Testis (tissue), 2 donors: ENCODE measurements at regions not wholly inside any gene's neighbourhood (a gene's known extent, or its start where the extent isn't known, plus 50 kb on each side); places are given as distances from the start of the nearest gene placed in this dataset.

Source experiments
- DNase-seq: peaks from one replicate; pipeline ENCODE4 v3.0.0-alpha.2; 2019
- H3K27ac ChIP-seq, 2 donors: fragments of 200-600 bp; sonication (generic); one replicate each; pipeline ENCODE4 v1.5.1; 2019
- H3K27me3 ChIP-seq: fragments of 200-600 bp; sonication (generic); one replicate; pipeline ENCODE4 v1.5.1; 2019
- H3K36me3 ChIP-seq: fragments of 200-600 bp; sonication (generic); one replicate; pipeline ENCODE4 v1.5.1; 2017; ENCODE audit warnings: low read depth; ENCODE audit errors: missing control alignments
- H3K4me1 ChIP-seq: fragments of 200-600 bp; sonication (generic); one replicate; pipeline ENCODE4 v1.5.1; 2019
- H3K4me3 ChIP-seq, 2 donors: fragments of 200-600 bp; sonication (generic); one replicate each; pipeline ENCODE4 v1.5.1; 2017 to 2019
- H3K9me3 ChIP-seq: fragments of 200-600 bp; sonication (generic); one replicate; pipeline ENCODE4 v1.5.1; 2017
- CTCF ChIP-seq, 3 experiments: fragments of 450-650 bp in 2 of 3; fragments of 200-600 bp in 1 of 3; sonication (generic) in 1 of 3; IDR thresholded peaks; one replicate each; pipeline ENCODE4 v1.5.1; 2016 to 2019; ENCODE audit warnings: antibody characterized with exemption in 3 of 3, mild to moderate bottlenecking in 2 of 3, moderate library complexity in 1 of 3
- POLR2A ChIP-seq: fragments of 450-650 bp; IDR thresholded peaks from one replicate; pipeline ENCODE4 v1.6.1; 2017; ENCODE audit warnings: antibody characterized with exemption, mild to moderate bottlenecking, moderate library complexity
- WGBS, 2 donors: methylation state at CpG; one replicate each; pipeline ENCODE4 v1.1.5; 2018; 5-methylcytosine and 5-hydroxymethylcytosine counted together
- intact Hi-C: fragments of 100-400 bp; cut with DNase I; formaldehyde crosslinking; loops from one replicate; pipeline ENCODE4 v1.15.1; 2023; ENCODE audit warnings: low total_unique reads

GRCh38 chr13:80452279-80452678 is 111.4 kb upstream of the SPRY2 start:
- Histone ChIP-seq H3K4me3 (no peak overlapping the region), H3K4me1 (no peaks in the 10 kb centered on the region), H3K27me3 (no peaks in the 10 kb centered on the region), H3K27ac (no peak overlapping the region), H3K36me3 (no peaks in the 10 kb centered on the region), H3K9me3 (no peaks in the 10 kb centered on the region)
- 88 to 100% methylated on average over 1 of the region's 1 CpG for WGBS, 2 donors
- DNase-seq, result no peak
- TF ChIP-seq CTCF (IDR thresholded peaks at IDR 0.05) (no peak), POLR2A (no peak)
- intact Hi-C loops, result no loop called here

- intact Hi-C loops, result no loop called here
- DNase-seq, result no peak
- no peak for TF ChIP-seq CTCF (IDR thresholded peaks at IDR 0.05)
- TF ChIP-seq POLR2A, result no peak
- Histone ChIP-seq H3K27me3 (no peaks in the 10 kb centered on the region), H3K4me1 (no peaks in the 10 kb centered on the region), H3K4me3 (no peak overlapping the region), H3K27ac (no peak overlapping the region), H3K36me3 (no peaks in the 10 kb centered on the region), H3K9me3 (no peaks in the 10 kb centered on the region)
- WGBS, 2 donors, result 73 to 78% methylated on average over 2 of the region's 2 CpGs
These were observed 110.7 kb upstream of the SPRY2 start for GRCh38 chr13:80451641-80452040.

DNA sequence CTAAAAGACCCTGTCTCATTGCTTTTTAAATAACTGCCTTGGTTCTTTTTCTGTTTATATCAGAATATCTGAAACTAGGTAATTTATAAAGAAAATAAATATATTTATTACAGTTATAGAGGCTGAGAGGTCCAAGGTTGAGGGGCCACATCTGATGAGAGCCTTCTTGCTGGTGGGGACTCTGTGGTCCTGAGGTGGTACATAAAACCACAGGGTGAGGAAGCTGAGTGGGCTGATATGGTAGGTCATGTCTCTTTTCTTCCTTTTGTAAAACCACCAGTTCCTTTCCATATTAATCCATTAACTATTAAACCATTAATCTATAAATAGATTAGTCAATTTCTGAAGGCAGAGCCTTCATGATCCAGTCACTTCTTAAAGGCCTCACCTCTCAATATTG is 109.5 kb upstream of the SPRY2 start:
- H3K4me3 ChIP-seq, result no peak overlapping the region
- intact Hi-C loops, result no loop called here

DNA sequence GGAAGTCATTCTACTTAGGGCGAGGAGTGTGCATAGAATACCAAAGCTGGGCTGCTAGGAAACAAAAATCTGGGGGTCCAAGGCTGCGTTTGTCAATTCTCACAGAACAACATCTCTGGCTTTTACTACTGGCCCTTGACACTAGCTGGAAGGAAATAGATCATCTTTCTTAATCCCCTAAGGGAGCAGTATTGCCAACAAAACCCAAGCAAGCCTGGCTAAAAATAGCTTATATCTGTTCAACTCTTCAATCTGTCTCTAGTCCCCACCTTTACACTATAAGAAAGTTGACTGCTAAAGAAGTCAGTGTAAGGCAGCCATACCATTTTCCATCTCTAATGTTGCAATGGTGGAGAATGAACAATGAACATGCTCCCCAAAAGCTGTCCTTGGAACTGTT is 107.8 kb upstream of the SPRY2 start:
- Histone ChIP-seq H3K9me3 (no peaks in the 10 kb centered on the region), H3K4me1 (no peaks in the 10 kb centered on the region), H3K36me3 (no peaks in the 10 kb centered on the region), H3K27me3 (no peaks in the 10 kb centered on the region), H3K27ac (no peak overlapping the region), H3K4me3 (no peak overlapping the region)
- no peak for DNase-seq
- intact Hi-C loops, result no loop called here
- no peak for TF ChIP-seq CTCF (IDR thresholded peaks at IDR 0.05)
- no peak for TF ChIP-seq POLR2A
- 86 to 88% methylated on average over 2 of the region's 2 CpGs for WGBS, 2 donors

More for the DNA sequence above, 109.5 kb upstream of the SPRY2 start:
- no peaks in the 10 kb centered on the region for H3K36me3 ChIP-seq
- no peaks in the 10 kb centered on the region for H3K9me3 ChIP-seq
- H3K4me1 ChIP-seq, result no peaks in the 10 kb centered on the region
- no peak for TF ChIP-seq POLR2A
- TF ChIP-seq CTCF (IDR thresholded peaks at IDR 0.05), result no peak
- no peak for DNase-seq
- no peaks in the 10 kb centered on the region for H3K27me3 ChIP-seq
- H3K27ac ChIP-seq, result no peak overlapping the region

DNA sequence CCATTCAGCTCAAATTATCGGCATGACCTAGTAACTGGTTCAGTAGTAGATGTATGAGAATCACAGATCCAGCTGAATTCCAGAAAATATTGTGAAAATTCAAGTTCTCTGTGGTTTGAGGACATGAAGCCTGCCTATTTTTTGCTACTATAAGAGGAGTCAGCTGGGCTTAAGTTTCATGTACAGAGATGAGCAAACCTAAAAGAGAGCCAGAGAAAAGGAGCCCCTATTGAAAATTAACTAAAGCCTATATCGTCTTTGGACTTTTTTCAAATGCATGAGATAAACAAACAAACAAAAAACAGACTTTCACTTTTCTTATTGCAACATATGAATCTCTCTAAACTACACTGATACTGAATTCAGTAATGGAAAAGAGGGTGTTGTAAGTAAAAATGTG is 106.8 kb upstream of the SPRY2 start:
- no peaks in the 10 kb centered on the region for H3K36me3 ChIP-seq
- no peaks in the 10 kb centered on the region for H3K4me1 ChIP-seq
- H3K4me3 ChIP-seq, result no peak overlapping the region
- 59 to 81% methylated on average over 2 of the region's 2 CpGs for WGBS, 2 donors
- H3K9me3 ChIP-seq, result no peaks in the 10 kb centered on the region
- DNase-seq, result no peak
- intact Hi-C loops, result no loop called here
- TF ChIP-seq CTCF (IDR thresholded peaks at IDR 0.05) (no peak), POLR2A (no peak)
- H3K27ac ChIP-seq, result no peak overlapping the region
- H3K27me3 ChIP-seq, result no peaks in the 10 kb centered on the region
